NCI-H345 (cell line): ENCODE measurements at regions not wholly inside any gene's neighbourhood (a gene's known extent, or its start where the extent isn't known, plus 50 kb on each side); places are given as distances from the start of the nearest gene placed in this dataset.

Experiments
- DNase-seq: peaks from one replicate; lab custom pipeline; 2025; lab: John Stamatoyannopoulos, UW

- DNase-seq = no peak
These were observed 316.5 kb downstream of the CDH26 start for GRCh38 chr20:60274717-60275116.

GRCh38 chr20:60281295-60281694 is 323.1 kb downstream of the CDH26 start:
- no peak for DNase-seq

- no peak for DNase-seq
These were observed 325.1 kb downstream of the CDH26 start for GRCh38 chr20:60283281-60283680.

- no peak for DNase-seq
These were observed 328.5 kb downstream of the CDH26 start for GRCh38 chr20:60286764-60287163.

DNA sequence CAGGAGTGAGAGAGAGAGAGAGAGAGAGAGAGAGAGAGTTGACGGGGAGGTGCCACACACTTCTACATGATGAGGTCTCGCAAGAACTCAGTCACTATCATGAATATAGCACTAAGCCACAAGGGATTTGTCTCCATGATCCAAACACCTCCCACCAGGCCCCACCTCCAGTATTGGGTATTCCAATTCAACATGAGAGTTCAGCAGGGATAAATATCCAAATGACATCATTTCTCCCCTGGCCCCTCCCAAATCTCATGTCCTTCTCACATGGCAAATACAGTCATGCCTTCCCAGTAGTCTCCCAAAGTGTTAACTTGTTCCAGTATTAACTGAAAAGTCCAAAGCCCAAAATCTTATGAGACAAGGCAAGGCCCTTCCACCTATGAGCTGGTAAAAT is 330.7 kb downstream of the CDH26 start:
- DNase-seq = no peak

GRCh38 chr20:60292001-60292520 is 333.8 kb downstream of the CDH26 start:
- DNase-seq = no peak

GRCh38 chr20:60294632-60295031 is 336.4 kb downstream of the CDH26 start:
- no peak for DNase-seq

DNA sequence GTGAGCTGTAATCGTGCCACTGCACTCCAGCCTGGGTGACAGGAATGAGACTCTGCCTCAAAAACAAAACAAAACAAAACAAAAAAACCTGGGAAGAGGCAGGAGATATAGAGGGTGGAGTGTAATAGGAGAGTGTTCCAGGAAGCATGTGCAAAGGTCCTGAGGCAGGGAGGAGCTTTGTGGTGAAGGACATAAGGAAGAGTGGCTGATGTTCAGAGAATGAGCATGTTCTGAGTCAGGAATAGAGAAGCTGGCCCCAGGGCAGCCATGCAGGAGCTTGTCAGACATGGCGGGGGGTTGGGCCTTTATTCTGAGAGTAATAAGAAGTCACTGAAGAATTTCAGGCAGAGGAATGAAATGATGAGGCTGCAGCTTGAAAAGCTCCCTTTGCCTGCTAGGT is 337.0 kb downstream of the CDH26 start:
- DNase-seq = no peak

DNA sequence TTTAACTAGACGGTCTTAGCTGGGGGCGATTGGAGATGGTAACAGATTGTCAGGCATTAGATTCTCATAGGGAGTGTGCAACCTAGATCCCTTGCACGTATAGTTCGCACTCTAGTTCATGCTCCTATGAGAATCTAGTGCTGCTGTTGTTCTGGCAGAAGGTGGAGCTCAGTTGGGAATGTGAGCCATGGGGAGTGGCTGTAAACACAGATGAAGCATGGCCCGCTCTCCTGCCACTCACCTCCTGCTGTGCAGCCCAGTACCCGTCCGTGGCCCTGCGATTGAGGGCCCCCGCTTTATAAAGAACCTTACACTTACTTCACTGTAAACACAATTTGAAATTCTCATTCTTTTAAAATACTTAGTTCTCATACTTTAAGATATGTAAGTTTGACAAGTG is 339.4 kb downstream of the CDH26 start:
- no peak for DNase-seq

GRCh38 chr20:60298647-60299046 is 340.4 kb downstream of the CDH26 start:
- no peak for DNase-seq

DNA sequence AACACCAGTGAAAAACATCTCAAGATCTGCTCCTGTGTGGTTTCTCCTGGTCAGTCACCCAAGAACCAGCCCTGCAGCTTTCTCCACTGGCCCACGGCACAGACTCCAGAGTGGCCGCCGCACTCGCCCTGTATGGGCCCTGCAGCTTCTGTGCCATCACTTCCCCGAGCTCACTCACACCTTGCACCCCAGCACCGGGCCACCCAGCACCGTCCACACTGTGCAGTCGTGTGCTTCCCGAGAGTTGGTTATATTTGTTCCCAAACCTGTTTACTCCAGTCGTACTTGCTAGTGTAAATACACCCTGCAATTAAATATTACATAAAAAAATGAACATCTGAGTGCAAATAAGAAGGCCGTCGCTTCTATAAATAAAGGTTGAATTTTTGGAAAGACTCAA is 341.7 kb downstream of the CDH26 start:
- DNase-seq = no peak

- no peak for DNase-seq
These were observed 342.2 kb downstream of the CDH26 start for GRCh38 chr20:60300374-60300773.

- no peak for DNase-seq
These were observed 344.7 kb downstream of the CDH26 start for GRCh38 chr20:60302875-60303274.

DNA sequence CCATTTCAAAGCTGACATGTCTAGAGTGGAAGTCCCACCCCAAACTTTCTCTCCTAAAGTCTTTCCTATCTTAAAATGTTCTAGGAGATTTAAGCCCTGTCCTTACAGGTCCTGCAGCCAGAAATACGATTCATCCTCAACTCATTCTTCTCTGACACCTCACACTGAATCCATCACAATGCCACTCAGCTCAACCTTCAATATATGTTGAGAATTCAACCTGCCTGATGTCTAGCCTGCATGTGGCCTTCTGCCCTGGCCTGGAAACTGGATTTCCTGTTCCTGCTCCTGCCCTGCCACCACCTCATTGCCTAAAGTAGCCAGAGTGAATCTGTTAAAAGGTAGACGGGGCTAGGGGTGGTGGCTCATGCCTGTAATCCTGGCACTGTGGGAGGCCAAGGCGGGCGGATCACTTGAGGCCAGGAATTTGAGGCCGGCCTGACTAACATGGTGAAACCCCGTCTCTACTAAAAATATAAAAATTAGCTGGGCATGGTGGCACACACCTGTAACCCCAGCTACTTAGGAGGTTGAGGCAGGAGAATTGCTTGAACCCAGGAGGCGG is 345.9 kb downstream of the CDH26 start:
- DNase-seq = no peak

DNA sequence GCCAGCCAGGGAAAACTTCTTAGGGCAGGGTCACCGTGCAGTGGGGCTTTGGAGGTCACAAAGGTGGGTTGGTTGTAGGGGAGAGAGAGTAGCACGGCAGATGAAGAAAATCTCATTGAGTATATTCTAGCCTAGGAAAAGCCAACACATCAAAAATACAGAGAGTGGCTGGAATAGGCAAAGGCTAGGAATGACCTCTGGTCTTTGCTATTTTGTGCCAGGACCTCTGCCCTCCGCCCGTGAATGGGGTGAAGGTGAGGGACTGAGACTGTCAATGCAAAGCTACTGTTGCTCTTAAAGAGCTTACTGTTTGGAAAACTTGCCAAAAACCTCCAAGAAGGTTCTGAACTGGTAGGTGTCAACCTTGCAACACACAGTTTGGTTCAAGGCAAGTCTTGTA is 346.7 kb downstream of the CDH26 start:
- no peak for DNase-seq

DNA sequence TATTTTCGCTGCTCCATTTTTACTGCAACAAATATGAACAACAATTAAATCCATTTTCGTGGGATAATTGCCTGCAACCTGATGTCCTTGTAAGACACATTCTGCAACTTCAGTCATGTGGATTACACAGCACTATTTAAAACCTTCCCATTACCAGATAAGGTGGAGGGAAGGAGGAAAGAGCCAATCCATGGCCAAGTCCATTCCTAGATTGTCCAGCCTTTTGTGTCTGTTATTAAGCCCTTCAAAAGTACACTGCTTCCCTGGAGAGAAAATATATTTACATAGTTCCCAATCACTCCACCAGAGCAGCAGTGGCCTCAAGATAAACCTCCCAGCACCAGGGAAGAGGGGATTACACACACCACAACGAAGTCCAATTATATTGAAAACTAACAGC is 347.9 kb downstream of the CDH26 start:
- DNase-seq = no peak

GRCh38 chr20:60306551-60306950 is 348.3 kb downstream of the CDH26 start:
- DNase-seq = no peak

- DNase-seq = no peak
These were observed 352.5 kb downstream of the CDH26 start for GRCh38 chr20:60310560-60311349.

DNA sequence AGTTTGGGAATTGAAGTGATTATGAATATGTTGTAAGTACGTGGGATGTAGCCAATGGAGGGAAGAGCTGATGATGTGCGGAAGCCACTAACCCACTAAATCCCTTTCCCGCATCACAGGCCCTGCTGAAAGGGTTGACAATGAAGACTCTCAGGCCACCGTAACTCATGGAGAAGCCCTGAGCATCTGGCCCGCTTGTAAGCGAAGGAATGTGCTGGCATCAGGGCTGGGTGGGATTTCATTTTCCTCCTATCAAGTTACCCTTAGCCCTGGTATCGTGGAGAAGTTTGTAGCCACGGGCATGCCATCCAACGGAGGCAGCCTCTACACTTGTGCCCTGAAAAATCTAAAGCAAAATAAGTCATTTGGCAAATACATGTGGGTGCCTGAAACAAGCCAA is 355.0 kb downstream of the CDH26 start:
- DNase-seq = no peak

GRCh38 chr20:60313614-60314013 is 355.4 kb downstream of the CDH26 start:
- no peak for DNase-seq

DNA sequence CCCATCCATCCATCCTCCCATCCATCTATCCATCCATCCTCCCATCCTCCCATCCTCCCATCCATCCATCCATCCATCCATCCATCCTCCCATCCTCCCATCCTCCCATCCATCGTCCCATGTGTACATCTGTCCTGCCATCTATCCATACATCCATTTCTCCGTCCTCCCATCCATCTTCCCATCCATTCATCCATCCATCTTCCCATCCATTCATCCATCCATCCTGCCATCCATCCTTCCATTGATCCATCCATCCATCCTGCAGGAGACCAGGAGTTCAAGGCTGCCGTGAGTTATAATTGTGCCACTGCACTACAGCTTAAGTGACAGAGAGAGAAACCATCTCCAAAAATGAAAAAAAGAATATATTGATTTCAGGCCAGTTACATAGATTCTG is 356.5 kb downstream of the CDH26 start:
- DNase-seq = no peak

DNA sequence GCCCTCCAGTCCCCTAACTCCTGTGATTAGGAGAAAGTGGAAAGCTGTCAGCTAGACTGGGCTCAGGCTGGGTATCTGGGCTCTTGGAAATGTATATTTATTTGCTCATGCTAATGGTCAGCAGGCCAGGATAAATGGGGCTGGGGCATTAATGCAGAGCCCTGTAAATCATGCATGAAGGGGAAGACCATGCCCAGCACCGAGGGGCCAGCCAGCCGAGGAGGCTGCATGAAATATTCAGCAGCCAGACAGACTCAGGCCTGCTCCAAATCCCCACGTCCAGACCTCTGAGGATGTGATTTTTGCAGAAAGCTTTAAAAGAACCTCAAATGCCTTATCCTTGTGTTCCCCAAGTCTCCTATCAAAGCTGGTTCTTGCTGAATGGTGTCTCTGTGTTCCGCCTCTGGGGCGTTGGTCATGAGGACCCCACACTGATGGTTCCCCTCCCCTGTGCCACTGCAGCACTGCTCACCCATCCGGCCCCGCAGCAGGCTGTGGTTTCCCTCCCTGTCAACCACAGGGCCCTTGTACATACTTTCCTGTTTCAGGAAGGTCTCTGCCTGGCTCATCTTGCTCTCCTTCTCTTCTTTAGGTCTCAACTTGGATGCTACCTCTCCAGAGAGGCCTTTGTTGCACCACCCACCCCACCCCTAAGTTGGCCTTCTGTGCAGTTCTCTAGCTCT is 358.4 kb downstream of the CDH26 start:
- no peak for DNase-seq

DNA sequence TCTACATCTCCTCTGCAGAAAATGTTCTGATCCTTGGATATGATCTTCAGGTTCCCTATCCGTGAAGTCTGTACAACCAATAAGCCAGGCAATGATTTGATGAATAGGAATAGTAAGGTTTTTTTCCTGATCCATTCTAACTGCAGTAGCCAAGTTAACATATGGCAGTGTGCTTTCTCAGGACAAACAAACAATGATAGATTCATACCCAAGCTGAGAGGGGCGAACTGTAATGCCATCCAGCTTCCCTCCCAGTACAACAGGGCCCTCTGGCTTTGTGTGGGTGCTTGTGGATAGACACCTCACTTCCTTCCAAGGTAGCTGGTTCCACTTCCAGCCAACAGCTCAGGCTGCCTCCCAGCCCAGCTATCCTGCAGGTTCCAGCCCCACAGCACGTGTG is 359.2 kb downstream of the CDH26 start:
- DNase-seq = no peak
